NCI-H226 (cell line): ENCODE measurements at regions not wholly inside any gene's neighbourhood (a gene's known extent, or its start where the extent isn't known, plus 50 kb on each side); places are given as distances from the start of the nearest gene placed in this dataset.

Source experiments
- DNase-seq: peaks from one replicate; pipeline ENCODE4 v3.0.0-alpha.2; 2015

DNA sequence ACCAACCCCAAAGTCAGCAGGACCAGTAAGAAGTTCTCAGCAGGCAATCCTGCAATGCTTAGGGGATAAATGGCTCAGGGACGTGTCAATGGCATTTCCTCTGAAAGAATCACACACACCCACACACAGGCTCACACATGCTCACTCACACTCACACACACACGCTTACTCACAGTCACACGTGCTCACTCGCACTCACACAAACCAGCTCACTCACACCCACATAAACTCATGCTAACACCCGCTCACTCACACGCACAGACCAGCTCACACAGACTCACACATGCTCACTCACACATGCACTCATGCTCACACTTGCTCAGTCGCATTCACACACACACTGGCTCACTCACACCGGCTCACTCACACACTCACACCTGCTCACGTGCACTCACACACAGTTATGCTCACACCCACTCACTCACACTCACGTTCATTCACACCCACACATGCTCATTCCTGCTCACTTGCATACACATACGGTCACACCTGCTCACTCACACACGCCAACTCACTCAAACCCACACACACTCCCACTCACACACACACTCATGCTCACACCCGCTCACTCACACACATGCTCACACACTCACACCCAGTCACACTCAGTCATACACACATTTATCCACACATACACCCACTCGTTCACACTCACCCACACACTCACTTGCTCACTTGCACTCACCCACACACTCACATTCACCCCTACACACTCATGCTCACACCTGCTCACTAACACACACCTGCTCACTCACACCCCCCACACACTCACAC lies 436.8 kb downstream of the BCL11B start:
- DNase-seq, result no peak

DNA sequence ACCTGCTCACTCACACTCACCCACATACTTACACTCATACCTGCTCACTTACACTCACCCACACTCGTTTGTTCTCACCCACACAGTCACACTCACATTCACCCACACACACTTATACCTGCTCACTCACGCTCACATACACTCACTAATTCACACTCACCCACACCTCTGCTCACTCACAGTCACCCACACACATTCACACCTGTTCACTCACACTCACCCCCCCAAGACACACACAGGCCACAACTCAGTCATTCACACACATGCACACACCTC lies 436.2 kb downstream of the BCL11B start:
- DNase-seq, result no peak

DNA sequence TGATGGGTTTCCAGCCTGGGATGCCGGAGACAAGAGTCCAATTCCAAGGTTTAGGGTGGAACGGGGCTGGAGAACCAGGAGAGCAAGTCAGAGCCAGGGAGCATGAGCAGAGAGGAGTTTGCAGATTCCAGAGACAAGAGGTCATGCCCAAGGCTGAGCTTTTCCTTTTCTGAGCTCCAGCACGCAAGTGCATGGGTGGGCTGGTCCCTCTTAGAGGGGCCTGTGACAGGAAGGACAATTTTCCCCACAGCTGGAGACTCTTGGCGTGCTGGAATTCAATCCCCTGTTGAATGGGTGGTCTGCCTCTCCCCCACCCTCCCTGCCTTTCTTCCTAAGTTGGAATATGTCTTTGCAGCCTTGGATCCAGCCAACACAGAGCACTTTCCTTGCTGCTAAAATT lies 431.9 kb downstream of the BCL11B start:
- no peak for DNase-seq

DNA sequence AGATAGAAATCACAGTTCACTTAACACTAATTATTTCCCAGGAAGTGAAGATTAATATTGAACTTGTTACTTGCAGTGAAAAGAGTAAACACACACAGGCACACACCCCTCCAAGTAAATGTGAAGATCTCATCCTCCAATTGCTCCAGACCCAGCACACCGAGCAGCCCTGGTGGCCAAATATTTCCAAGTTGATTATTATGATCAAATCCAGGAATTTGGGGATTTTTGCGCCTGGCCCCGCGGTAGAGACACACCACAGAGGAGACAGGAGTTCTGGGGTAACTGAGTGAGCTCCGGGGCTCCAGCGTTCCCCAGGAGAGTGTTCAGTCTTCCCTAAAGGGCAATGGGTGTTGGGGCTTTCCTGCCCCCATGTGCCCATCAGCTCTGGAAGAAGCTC lies 431.5 kb downstream of the BCL11B start:
- DNase-seq, result no peak

DNA sequence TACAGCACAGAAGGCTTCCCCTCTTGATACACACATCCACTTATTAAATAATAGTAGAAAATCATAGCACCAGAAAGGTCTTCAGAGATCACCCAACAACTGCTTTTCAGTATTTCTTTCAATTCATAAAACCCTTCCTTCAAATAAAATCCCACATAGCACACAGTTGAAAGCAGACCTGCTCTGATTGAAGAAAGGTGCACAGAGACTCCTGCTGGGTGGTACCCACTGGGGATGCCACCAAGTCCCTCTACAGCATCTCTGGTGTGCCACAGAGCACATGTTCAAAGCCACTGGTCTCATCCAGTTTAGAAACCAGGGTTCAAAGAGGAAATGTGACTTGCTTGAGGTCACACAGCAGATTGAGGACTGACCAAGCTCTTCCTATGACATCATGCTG lies 427.5 kb downstream of the BCL11B start:
- DNase-seq, result no peak

DNA sequence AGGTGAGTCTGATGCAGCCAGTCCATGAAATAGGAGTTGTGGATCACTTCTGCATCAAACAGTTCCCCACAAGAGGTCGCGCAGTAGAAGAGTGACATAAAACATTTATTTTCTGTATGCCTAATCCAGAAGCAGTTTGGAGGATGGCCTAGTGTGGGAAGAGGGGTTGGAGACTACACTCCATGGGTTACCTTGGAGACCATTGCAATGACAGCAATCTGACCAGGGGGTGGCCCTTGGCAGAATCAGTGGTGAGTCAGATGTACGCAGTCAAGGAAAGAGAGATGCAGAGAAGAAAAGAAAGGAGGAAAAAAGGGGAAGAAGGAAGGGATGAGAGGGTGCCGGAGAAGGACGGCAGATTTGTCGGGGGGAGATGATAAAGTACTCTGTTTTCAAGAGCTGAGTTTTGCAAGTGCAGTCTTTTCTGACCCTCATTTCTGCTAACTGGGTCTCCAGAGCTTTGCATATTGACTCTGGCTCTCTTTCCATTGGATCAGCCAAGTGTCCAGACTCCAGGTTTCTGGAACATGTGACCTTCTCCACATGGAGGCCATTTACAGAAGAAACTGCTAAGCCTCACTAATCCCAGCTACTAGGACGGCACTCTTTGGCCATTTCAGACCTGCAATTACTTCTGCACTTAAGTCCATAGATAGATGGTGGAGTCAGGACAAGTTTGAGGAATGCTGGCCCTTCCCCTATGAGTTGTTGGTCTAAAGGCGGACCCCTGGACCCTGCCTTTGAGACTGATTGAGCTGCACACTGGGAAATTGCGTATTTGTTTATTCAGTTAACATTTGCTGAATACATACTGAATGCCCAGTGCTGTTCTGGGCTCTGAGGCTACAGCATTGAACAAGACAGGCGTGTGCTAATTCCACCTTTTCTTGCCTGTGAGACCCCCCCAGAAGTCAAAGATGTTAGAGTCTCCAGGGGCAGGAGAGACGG lies 424.2 kb downstream of the BCL11B start:
- DNase-seq, result no peak

DNA sequence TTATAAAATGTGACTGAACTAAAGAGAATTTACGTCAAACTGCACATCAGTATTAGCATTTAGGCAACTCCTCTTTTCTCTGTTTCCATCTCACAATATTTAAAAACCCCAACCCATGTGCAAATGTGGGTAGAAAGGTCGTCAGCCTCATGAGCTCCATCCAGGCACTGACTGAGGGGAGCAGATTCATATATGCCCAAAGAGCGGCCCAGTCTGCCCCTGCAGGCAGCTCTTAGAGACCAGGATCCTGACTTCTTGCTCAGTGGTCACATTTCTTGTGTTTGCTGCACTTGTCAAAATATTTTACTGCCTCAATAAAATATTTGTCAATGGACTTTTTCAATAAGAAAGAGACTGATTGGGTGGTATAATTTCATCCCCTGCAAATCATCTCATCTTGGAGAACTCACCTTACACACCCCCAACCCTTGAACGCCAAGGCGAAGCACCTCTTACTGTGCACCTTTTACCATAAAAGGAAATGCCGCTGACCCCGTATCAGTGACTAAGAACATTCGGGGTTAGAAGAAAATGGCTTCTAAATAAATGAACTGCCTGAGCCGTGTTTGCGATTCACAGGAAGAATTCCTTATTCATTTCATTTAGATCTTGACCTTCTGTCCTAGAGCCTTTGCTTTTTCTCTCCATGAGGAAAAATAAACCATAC lies 418.8 kb downstream of the BCL11B start:
- DNase-seq, result no peak

DNA sequence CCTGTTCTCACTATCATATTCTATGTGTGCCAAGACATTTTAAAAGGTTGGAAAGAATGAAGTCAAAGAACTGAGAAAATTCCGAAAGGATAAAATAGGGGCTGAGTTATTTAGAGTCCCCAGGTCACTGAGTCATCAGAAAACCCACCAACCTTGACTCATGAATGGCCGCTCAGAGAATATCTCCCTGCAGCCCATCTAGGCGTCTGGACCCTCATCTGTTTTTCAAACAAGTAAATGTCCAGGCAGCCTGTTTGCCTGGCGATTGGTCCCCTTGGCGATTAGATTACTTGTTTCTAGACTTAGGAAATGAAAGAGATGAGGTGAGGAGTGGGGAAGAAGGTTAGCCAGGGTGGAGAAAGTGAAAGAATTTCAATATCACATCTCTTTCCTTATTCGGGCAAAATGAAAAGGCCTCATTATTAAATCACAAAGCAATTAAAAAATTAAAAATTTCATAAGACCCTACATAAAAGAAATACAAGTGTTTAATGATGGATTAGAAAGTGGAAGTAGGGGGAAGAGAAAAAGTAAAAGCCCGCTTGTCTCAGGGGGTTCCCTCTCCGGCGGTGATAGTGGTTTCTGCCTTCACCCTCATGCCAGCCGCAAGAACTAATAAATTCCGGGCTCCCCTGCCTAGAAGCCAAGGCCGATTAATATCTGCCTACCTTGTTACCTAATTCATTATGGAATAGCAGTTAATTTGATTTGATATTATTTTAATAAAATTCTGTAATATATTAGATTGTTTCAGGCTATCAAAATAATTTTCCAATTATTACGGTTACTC lies 415.9 kb downstream of the BCL11B start:
- DNase-seq, result no peak

DNA sequence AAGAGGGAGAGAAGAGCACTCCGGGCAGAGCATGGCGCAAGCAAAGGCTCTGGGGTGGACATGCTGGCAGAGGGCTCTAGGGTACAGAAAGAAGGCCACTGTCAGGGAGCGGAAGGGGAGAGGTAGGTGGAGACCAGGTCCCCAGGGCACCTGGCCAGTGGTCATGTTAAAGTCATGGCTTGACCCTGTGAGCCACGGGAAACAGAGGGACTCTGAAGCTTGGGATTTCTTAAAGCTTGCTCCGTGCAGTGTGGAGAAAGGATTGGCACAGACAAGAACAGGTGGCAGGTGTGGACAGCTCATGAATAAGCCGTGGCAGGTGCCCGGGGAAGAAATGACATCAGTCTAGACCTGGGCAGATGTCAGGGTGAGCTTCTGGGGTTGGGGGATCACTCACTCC lies 413.8 kb downstream of the BCL11B start:
- no peak for DNase-seq

DNA sequence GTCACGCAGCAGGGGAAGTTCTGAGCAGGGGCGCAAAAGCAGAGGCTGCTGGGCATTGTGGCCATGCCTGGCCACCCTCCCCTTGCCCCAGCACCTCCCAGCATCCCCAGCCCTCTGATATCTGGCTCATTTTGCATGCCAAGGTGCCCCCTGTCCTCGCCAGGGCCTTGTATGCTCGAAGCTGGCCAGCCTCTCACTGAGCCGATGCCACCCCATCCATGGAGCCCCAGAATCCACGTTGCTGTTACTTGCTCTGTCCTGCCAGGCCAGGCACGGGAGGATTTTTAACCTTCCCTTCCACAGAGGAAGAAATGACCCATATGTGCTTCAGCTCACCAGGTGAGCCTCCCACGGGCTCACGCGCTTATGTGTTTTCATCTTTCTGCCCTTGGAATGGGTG lies 413.4 kb downstream of the BCL11B start:
- no peak for DNase-seq

DNA sequence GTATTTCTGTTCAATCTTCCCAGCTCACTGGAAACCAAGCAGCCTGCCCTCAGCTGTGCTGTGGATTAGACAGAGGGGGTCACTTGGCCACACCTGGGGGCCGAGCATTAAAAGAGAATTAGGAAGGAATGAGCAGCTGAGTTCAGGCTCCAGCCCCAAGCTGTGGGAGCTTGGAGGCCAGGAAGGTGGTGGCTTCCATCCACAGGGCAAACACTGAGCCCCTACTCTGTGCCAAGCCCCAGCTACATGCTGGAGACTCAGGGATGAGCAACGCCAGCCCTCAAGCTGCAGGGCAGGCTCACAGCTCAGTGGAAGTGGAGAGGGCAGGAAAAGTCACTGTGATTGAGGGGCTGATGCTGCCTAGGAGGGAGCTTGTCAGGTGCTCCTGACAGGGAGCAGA lies 412.7 kb downstream of the BCL11B start:
- no peak for DNase-seq

DNA sequence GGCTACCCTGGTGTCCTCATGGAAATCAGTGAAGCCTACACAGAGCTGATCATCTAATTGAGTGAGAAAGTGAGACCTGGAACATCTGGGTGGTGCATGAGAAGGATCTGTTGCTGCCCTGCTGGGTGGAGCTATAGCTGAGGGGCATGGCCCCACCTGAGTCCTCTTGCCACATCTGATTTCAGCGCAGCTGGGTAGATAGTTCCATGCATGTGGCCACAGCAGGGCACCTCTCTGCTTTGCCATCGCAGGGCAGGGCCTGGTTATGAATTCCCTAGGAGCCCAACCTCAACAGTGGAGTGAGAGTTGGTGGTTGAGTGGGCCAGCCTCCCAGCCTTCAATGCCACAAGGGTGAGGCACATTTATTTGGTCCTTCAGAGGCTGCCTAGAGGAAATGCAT lies 407.8 kb downstream of the BCL11B start:
- no peak for DNase-seq

DNA sequence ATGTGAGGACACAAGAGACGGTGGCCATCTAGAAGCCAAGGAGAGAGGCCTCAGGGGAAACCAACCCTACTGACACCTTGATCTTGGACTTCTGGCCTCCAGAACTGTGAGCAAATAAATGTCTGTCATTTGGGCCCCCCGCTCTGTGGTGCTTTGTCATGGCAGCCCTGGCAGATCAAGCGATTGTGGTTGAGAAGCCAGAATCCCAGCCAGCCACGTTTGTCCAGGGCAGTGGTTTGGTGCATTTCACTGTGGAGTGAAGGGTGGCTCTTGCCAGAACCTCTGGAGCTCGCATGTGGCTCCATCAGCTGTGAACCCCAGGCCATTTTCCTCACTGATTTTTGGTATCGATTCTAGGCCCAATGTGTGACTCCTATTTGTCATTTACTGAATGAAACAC lies 404.9 kb downstream of the BCL11B start:
- no peak for DNase-seq

DNA sequence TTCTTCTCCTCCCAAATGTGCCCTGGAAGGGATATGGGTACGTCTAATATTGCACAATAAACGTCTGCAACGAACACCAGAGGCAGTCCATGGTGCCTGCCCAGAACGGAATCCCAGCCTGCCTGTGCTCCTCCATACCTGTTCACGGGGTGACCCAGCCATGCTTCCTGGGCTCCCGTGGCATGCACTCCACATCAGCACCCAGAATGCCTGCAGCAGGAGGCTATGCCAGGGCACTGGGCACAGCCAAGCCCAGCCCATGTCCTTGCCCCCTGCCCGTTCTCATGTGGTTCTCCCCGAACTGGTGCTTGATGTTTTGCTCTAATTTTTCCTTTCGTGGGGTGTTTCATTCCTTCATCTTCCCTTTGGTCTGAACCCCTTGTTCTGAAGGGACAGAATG lies 404.3 kb downstream of the BCL11B start:
- no peak for DNase-seq

DNA sequence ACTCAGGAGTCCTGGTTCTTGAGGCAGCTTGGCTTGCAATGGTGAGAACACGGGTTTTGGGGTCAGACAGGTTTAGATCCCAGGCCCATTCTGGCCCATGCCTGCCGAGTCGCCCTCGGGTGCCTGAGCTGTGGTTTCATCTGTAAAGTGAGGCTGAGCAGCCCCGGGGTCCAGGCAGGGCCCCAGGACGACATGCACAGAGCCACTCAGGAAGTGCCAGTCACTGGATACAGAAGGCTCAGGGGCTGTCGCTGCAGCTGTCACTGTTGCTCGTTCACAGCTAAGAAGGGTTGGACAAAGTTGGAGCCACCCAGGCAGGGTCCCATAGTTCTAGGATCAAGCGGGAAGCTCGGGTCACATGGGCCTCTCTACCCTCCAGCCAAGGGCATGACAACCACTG lies 403.1 kb downstream of the BCL11B start:
- DNase-seq, result no peak

DNA sequence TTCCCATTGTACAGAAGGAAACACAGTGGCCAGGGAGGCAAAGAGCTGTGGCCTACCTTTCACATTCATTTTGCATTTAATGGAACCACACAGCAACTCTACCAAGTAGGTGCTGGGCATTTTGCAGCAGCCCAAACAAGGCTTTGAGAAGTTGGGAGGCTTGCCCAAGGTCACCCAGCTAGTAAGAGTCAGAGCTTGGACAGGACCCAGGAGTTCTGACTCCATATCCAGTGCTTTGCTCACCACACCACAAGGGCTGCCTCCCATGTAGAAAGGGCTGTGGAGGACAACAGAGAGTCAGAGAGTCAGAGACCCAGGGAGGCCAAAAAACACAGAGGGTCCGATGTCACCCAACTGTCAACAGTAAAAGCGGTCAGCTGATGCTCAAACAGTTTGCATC lies 400.2 kb downstream of the BCL11B start:
- no peak for DNase-seq

DNA sequence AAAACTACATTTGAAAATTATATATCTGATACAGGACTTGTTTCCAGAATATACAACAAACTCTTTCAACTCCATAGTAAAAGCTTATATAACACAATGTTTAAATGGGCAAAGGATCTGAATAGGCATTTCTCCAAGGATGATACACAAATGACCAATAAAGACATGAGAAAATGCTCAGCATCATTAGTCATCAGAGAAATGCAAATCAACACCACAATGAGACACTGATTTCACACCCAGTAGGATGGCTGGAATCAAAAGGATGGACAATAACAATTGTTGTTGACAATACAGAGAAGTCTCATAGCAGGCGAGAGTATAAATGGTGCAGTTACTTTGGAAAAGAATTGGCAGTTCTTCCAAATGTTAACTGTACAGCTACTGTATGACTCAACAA lies 394.9 kb downstream of the BCL11B start:
- DNase-seq, result no peak

DNA sequence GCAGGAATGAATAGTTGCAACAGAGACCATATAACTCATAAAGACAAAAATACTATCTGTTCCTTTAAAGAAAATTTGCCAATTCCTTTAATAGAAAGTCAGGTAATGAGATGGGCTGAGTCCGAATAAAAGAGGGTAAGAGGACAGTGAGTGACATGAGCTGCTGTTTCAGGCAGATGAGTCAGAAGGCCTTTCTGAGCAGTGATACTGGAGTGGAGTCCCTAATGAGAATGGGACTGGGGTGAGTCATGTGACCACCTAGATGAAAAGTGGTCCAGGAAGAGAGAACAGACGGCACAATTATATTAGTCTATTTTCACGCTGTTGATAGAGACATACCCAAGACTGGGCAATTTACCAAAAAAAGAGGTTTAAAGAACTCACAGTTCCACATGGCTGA lies 393.7 kb downstream of the BCL11B start:
- DNase-seq, result no peak

DNA sequence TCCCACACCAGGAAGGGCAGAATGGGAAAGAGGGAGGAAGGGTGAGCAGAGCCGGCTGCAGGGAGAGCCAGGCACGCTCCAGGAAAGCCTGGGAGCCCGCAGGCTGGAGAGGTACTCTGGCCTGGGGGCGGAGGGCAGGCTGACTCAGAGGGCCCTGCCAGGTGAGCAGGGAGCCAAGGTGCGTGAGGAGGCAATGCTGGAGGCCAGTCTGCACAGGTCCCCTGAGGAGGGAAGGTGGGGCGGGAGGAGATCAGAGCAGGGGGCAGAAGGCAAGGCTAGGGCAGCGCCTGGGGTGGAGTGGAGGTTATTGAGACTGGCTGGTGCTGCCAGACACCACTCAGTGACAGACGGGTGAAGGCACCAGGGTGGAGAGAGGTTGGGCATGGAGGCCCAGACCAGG lies 385.0 kb downstream of the BCL11B start:
- no peak for DNase-seq

DNA sequence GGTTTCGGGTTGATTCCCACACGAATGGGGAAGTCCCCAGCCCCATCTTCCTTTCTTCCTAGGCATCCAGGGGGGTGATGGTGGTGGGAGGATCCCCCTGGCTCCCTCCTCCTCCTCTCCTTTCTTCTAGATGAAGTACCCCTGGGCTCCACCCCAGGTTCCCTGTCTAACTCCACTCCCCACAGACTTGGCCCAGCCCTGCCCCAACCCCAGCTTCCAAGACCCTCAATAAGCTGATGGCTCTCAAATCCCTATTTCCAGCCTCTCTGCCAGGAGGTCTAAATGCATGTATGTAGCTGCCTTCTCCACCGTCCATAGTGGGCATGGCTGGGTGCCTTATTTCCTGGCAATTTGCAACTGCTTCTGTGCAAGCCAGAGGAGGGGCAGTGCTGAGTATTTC lies 383.7 kb downstream of the BCL11B start:
- no peak for DNase-seq

DNA sequence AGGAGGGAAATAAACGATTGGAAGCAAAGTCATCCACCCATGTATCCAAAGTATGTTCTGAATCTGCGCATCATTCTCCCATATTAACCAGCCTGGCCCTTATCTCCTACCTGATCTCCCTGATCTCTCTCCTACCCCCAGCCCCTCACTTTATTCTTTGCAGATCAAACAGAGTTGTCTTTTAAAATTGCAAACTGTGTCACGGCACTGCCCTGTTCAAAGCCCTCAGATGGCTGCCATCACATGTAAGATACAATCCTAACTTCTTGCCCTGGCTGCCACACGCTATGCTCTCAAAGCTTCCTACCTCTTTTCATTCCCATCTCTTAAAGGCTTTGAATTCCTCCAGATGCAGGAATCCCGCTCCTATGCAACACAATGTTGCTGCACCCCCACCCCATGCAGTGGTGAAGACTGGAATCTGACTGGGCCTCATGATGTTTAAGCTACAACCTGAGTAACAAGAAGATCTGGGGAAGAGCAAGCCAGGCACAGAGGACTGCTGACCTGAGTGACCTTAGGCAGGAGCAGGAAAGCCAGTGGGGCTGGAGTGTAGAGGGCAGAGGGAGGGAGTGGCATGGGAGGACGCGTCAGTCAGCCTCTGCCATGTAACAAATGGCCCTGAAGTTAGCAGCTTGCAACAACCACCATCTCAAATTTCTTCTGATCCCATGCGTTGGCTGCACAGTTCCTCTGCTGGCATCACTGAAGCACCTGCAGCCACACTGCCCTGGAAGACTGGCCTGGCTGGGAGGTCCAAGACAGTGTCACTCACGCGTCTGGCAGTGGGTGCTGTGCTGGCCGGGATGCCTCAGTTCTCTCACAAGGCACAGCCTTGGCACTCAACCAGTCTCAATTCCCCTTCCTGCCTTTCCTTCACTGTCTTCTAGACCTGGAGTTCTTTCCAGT lies 382.8 kb downstream of the BCL11B start:
- no peak for DNase-seq

DNA sequence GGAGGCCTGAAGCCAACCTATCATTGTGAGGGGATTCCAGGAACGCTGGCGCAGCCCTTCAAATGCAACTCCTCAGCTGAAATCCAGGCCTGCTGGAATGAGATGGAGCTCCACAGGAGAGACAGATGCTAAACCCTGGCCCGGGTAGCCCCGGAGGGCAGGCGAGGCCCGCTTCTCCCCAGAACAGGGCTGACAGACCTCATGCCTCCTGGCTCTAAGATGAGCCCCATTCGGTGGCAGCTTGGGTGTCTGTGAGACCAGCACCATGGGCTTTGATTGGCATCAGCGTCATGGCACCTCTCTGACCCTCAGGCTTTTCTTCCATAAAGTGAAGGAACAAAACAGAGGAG lies 382.2 kb downstream of the BCL11B start:
- no peak for DNase-seq
